Kidney (tissue), 13 donors: ENCODE measurements at regions not wholly inside any gene's neighbourhood (a gene's known extent, or its start where the extent isn't known, plus 50 kb on each side); places are given as distances from the start of the nearest gene placed in this dataset.

Experiments
- DNase-seq, 5 donors: peaks; one replicate each; pipeline ENCODE4 v3.0.0-alpha.2; 2013 to 2020
- FAIRE-seq: peaks from 2 replicates; lab custom pipeline; 2012; peaks lifted over from hg19 to GRCh38; lab: Jason Lieb, UNC
- H3K27ac ChIP-seq, 2 donors: one replicate each; pipeline ENCODE4 v1.7.0; 2013; ENCODE audit warnings: low read depth in 2 of 2, low read length in 2 of 2, inconsistent platforms in 1 of 2
- H3K27me3 ChIP-seq: one replicate; pipeline ENCODE4 v1.7.1; 2013; ENCODE audit warnings: low read length, inconsistent platforms; ENCODE audit not compliant: control insufficient read depth, insufficient read depth
- H3K36me3 ChIP-seq, 3 donors: one replicate each; pipeline versions ENCODE4 v1.7.0 to v1.7.1; 2013; ENCODE audit warnings: low read length in 3 of 3, control low read depth in 1 of 3, inconsistent platforms in 1 of 3; ENCODE audit not compliant: insufficient read depth in 3 of 3, control insufficient read depth in 2 of 3
- H3K4me1 ChIP-seq, 3 donors: one replicate each; pipeline versions ENCODE4 v1.7.0 to v1.7.1; 2013; ENCODE audit warnings: low read length in 3 of 3, inconsistent platforms in 1 of 3, low read depth in 1 of 3; ENCODE audit not compliant: control insufficient read depth in 2 of 3, insufficient read depth in 2 of 3
- H3K4me3 ChIP-seq, 3 donors: one replicate each; pipeline versions ENCODE4 v1.7.0 to v1.8.1; 2013; ENCODE audit warnings: low read length in 3 of 3, control low read depth in 1 of 3, inconsistent platforms in 1 of 3
- H3K9ac ChIP-seq, 3 donors: one replicate each; pipeline versions ENCODE4 v1.7.0 to v1.7.1; 2013; ENCODE audit warnings: low read length in 3 of 3, control low read depth in 1 of 3, inconsistent platforms in 1 of 3
- H3K9me3 ChIP-seq, 3 donors: one replicate each; pipeline versions ENCODE4 v1.7.0 to v1.7.1; 2013; ENCODE audit warnings: low read length in 3 of 3, control low read depth in 1 of 3, inconsistent platforms in 1 of 3; ENCODE audit not compliant: control insufficient read depth in 2 of 3, insufficient read depth in 1 of 3
- CTCF ChIP-seq: IDR thresholded peaks from 3 replicates; pipeline ENCODE4 v1.5.1; 2012; ENCODE audit warnings: mild to moderate bottlenecking, moderate library complexity, borderline replicate concordance; ENCODE audit not compliant: insufficient read depth; ENCODE audit errors: extremely low read depth
- intact Hi-C: fragments of 100-400 bp; cut with DNase I; formaldehyde crosslinking; loops from one replicate; pipeline ENCODE4 v1.11.1; 2022
- donor health status: control.
- donor health status: control.
- donor health status: control.
- donor health status: control.
- donor health status: control.
- donor health status: DM: yes; HTN: yes; CAD: no.
- donor health status: Normal renal cell carcinoma (clear cell type).

- Histone ChIP-seq H3K4me3 (no peak overlapping the region), H3K9ac (no peak overlapping the region), H3K36me3 (no peaks in the 10 kb centered on the region), H3K27ac (no peak overlapping the region), H3K9me3 (no peaks in the 10 kb centered on the region), H3K4me1 (no peaks in the 10 kb centered on the region), H3K27me3 (no peaks in the 10 kb centered on the region)
- intact Hi-C loops, result no loop called here
- TF ChIP-seq CTCF, result no peak
- FAIRE-seq (no peak), DNase-seq (no peak)
Observed at GRCh38 chr6:142545147-142545546, 243.3 kb downstream of the ADGRG6 start.

GRCh38 chr6:142548566-142548965 lies 246.8 kb downstream of the ADGRG6 start:
- FAIRE-seq (no peak), DNase-seq (no peak)
- Histone ChIP-seq H3K36me3 (no peaks in the 10 kb centered on the region), H3K4me3 (no peak overlapping the region), H3K27ac (no peak overlapping the region), H3K9me3 (no peaks in the 10 kb centered on the region), H3K9ac (no peak overlapping the region), H3K27me3 (no peaks in the 10 kb centered on the region), H3K4me1 (no peaks in the 10 kb centered on the region)
- intact Hi-C loops, result no loop called here
- no peak for TF ChIP-seq CTCF

- intact Hi-C loops, result no loop called here
- H3K36me3 ChIP-seq, result no peaks in the 10 kb centered on the region
- FAIRE-seq (no peak), DNase-seq (no peak)
- no peak for TF ChIP-seq CTCF
- no peak overlapping the region for H3K27ac ChIP-seq
- no peaks in the 10 kb centered on the region for H3K4me1 ChIP-seq
- H3K4me3 ChIP-seq, result no peak overlapping the region
- H3K9me3 ChIP-seq, result no peaks in the 10 kb centered on the region
- H3K9ac ChIP-seq, result no peak overlapping the region
- H3K27me3 ChIP-seq, result no peaks in the 10 kb centered on the region
Observed at GRCh38 chr6:142550310-142551063, 248.7 kb downstream of the ADGRG6 start.
